IMR-90 (cell line): ENCODE measurements at regions not wholly inside any gene's neighbourhood (a gene's known extent, or its start where the extent isn't known, plus 50 kb on each side); places are given as distances from the start of the nearest gene placed in this dataset.

Experiments
- ATAC-seq: fragments of 200-7000 bp; cut with Tn5 transposase; 2 replicates; pipeline ENCODE4 v1.9.1; 2020; ENCODE audit warnings: low read depth, mild to moderate bottlenecking, moderate library complexity
- BruUV-seq: library from RNA; stranded (reverse); fragments of 400-500 nt; replicated peaks from 2 replicates; lab custom pipeline; 2021; lab: Mats Ljungman, UMichigan
- CTCF ChIA-PET: fragments of 300-600 bp; formaldehyde crosslinking; extraction: SDS; loops from one replicate; lab custom pipeline; 2021; ENCODE audit warnings: antibody characterized with exemption; lab: Yijun Ruan, JAX
- POLR2A ChIA-PET: fragments of 300-600 bp; sonication (Branson Sonifier 250); formaldehyde crosslinking; loops from one replicate; lab custom pipeline; 2022; ENCODE audit warnings: antibody characterized with exemption; ENCODE audit not compliant: unreplicated experiment; lab: Charles Lee
- DNase-seq: peaks from one replicate; pipeline ENCODE4 v3.0.0; 2013
- H2AFZ ChIP-seq: replicated peaks from 2 replicates; pipeline ENCODE3; 2013; ENCODE audit warnings: low read length, mild to moderate bottlenecking; ENCODE audit not compliant: poor library complexity
- H2AK5ac ChIP-seq: 2 replicates; pipeline ENCODE4 v1.6.1; 2013; ENCODE audit warnings: low read depth, low read length, inconsistent platforms
- H2AK9ac ChIP-seq: replicated peaks from 2 replicates; pipeline ENCODE3; 2013; ENCODE audit warnings: mild to moderate bottlenecking, low read depth, low read length, moderate library complexity; ENCODE audit not compliant: poor library complexity
- H2BK120ac ChIP-seq: 2 replicates; pipeline ENCODE4 v1.6.1; 2013; ENCODE audit warnings: low read depth, low read length, inconsistent platforms
- H2BK15ac ChIP-seq: 3 replicates; pipeline ENCODE4 v1.6.1; 2013; ENCODE audit warnings: low read depth, low read length, inconsistent platforms
- H2BK20ac ChIP-seq: 2 replicates; pipeline ENCODE4 v1.6.1; 2013; ENCODE audit warnings: low read depth, mild to moderate bottlenecking, inconsistent platforms, low read length, moderate library complexity
- H2BK5ac ChIP-seq: 2 replicates; pipeline ENCODE4 v1.6.1; 2013; ENCODE audit warnings: mild to moderate bottlenecking, low read depth, low read length, inconsistent platforms; ENCODE audit not compliant: poor library complexity, severe bottlenecking
- H3K14ac ChIP-seq: replicated peaks from 2 replicates; pipeline ENCODE4 v1.6.1; 2013; ENCODE audit warnings: low read depth, low read length, inconsistent platforms
- H3K18ac ChIP-seq: 2 replicates; pipeline ENCODE4 v1.6.1; 2013; ENCODE audit warnings: low read depth, low read length, control low read depth
- H3K23ac ChIP-seq: 2 replicates; pipeline ENCODE4 v1.6.1; 2013; ENCODE audit warnings: low read depth, low read length, inconsistent platforms
- H3K27ac ChIP-seq: 2 replicates; pipeline ENCODE4 v1.5.1; 2013; ENCODE audit warnings: mild to moderate bottlenecking, control low read depth, low read length; ENCODE audit not compliant: insufficient read depth
- H3K27me3 ChIP-seq: 2 replicates; pipeline ENCODE4 v1.6.1; 2013; ENCODE audit warnings: low read length; ENCODE audit not compliant: control insufficient read depth, insufficient read depth
- H3K36me3 ChIP-seq: 2 replicates; pipeline ENCODE4 v1.6.1; 2013; ENCODE audit warnings: low read length, mixed read lengths; ENCODE audit not compliant: control insufficient read depth, insufficient read depth
- H3K4ac ChIP-seq: 2 replicates; pipeline ENCODE4 v1.6.1; 2013; ENCODE audit warnings: low read depth, low read length, inconsistent platforms
- H3K4me1 ChIP-seq: 2 replicates; pipeline ENCODE4 v1.6.1; 2013; ENCODE audit warnings: low read length, mixed read lengths; ENCODE audit not compliant: control insufficient read depth, insufficient read depth
- H3K4me2 ChIP-seq: 2 replicates; pipeline ENCODE4 v1.6.1; 2013; ENCODE audit warnings: low read depth, mild to moderate bottlenecking, control low read depth, low read length, moderate library complexity
- H3K4me3 ChIP-seq: 2 replicates; pipeline ENCODE4 v1.5.1; 2013; ENCODE audit warnings: low read depth, mild to moderate bottlenecking, control low read depth, low read length, moderate library complexity; ENCODE audit not compliant: insufficient read depth
- H3K56ac ChIP-seq: 2 replicates; pipeline ENCODE4 v1.6.1; 2013; ENCODE audit warnings: low read length, inconsistent platforms; ENCODE audit not compliant: insufficient read depth; ENCODE audit errors: extremely low read depth
- H3K79me1 ChIP-seq, 2 experiments: 2 replicates each; pipeline ENCODE4 v1.6.1; 2013; ENCODE audit warnings: low read length in 2 of 2, inconsistent platforms in 1 of 2, low read depth in 1 of 2
- H3K9ac ChIP-seq: 2 replicates; pipeline ENCODE4 v1.6.1; 2013; ENCODE audit warnings: low read depth, low read length, control low read depth
- H3K9me1 ChIP-seq: 2 replicates; pipeline ENCODE4 v1.6.1; 2013; ENCODE audit warnings: low read length, inconsistent platforms; ENCODE audit not compliant: insufficient read depth
- H3K9me3 ChIP-seq: 2 replicates; pipeline ENCODE4 v1.6.1; 2013; ENCODE audit warnings: low read length; ENCODE audit not compliant: control insufficient read depth, insufficient read depth
- H4K20me1 ChIP-seq: 2 replicates; pipeline ENCODE4 v1.6.1; 2013; ENCODE audit warnings: low read length, inconsistent platforms; ENCODE audit not compliant: insufficient read depth
- H4K5ac ChIP-seq: 2 replicates; pipeline ENCODE4 v1.6.1; 2013; ENCODE audit warnings: mild to moderate bottlenecking, low read depth, low read length, control low read depth
- H4K8ac ChIP-seq, 2 experiments: 2 replicates each; pipeline ENCODE4 v1.6.1; 2013; ENCODE audit warnings: low read depth in 2 of 2, low read length in 2 of 2, control low read depth in 1 of 2, inconsistent platforms in 1 of 2
- H4K91ac ChIP-seq: 2 replicates; pipeline ENCODE4 v1.6.1; 2013; ENCODE audit warnings: low read depth, low read length, inconsistent platforms; ENCODE audit not compliant: insufficient read depth
- CEBPB ChIP-seq: IDR thresholded peaks from 2 replicates; pipeline ENCODE4 v1.6.1; 2012; ENCODE audit warnings: low read depth, low read length, improper control_type of control experiment
- CHD1 ChIP-seq: IDR thresholded peaks from 2 replicates; pipeline ENCODE4 v1.6.1; 2012; ENCODE audit warnings: low read depth, low read length, improper control_type of control experiment
- FOS ChIP-seq: fragments of 150-350 bp; IDR thresholded peaks from 2 replicates; pipeline ENCODE4 v1.6.1; 2016; ENCODE audit warnings: low read depth, low read length
- MAFK ChIP-seq: IDR thresholded peaks from 2 replicates; pipeline ENCODE4 v1.6.1; 2012; ENCODE audit warnings: low read depth, low read length, improper control_type of control experiment
- MXI1 ChIP-seq: IDR thresholded peaks from 2 replicates; pipeline ENCODE4 v1.6.1; 2012; ENCODE audit warnings: low read depth, mild to moderate bottlenecking, low read length, moderate library complexity, borderline replicate concordance
- NFE2L2 ChIP-seq: fragments of 150-350 bp; IDR thresholded peaks from 2 replicates; pipeline ENCODE4 v1.6.1; 2016; ENCODE audit warnings: low read depth, mild to moderate bottlenecking, low read length
- POLR2A ChIP-seq: IDR thresholded peaks from 2 replicates; pipeline ENCODE4 v1.6.1; 2012; ENCODE audit warnings: mild to moderate bottlenecking, low read depth, low read length
- RAD21 ChIP-seq: IDR thresholded peaks from 2 replicates; pipeline ENCODE4 v1.6.1; 2012; ENCODE audit warnings: low read length, improper control_type of control experiment
- RFX5 ChIP-seq: IDR thresholded peaks from 2 replicates; pipeline ENCODE4 v1.8.0; 2012; ENCODE audit warnings: low read depth, mild to moderate bottlenecking, low read length, moderate library complexity
- WGBS, 2 experiments: methylation state at CpG; one replicate each; pipeline versions ENCODE4 v1.1.5 to v1.1.7; 2013; ENCODE audit warnings: missing lambda C conversion rate in 2 of 2; ENCODE audit not compliant: insufficient read length in 1 of 2; ENCODE audit errors: extremely low coverage in 2 of 2; 5-methylcytosine and 5-hydroxymethylcytosine counted together
- dilution Hi-C: fragments of 300-500 bp; cut with HindIII; formaldehyde crosslinking; loops from one replicate; pipeline ENCODE4 v1.14.3; 2018; ENCODE audit warnings: low sequenced_read_pairs; ENCODE audit not compliant: unreplicated experiment
- in situ Hi-C: fragments of 300-500 bp; cut with MboI; formaldehyde crosslinking; loops from 3 replicates; pipeline ENCODE4 v1.14.3; 2019; ENCODE audit warnings: low sequenced_read_pairs, inconsistent platforms, mixed read lengths
- intact Hi-C: fragments of 100-400 bp; cut with micrococcal nuclease; formaldehyde crosslinking; loops from 2 replicates; pipeline ENCODE4 v1.10.0; 2022

DNA sequence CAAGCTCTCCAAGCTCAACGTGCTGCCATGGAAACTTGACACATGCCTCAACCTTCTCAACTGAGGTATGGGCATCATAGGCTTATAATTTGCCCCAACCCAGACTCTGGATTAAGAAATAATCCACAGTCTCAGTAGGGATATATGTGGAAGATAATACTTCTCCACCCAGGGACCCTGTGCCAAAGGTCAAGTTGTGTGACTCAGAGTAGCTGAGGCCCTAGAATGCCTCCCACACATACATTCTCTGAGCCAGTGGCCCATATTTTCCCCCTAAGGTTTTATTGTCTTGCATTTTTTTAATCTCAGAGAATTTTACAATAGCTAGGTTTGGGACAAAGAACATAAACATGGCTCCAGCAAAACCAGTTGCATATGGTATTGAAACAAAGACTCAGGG is 283.1 kb downstream of the IDS start:
- no peak overlapping the region for H3K23ac ChIP-seq
- H3K18ac ChIP-seq, result no peak overlapping the region
- H3K79me1 ChIP-seq, result no peaks in the 10 kb centered on the region

More for the DNA sequence above, 283.1 kb downstream of the IDS start:
- Histone ChIP-seq H3K36me3 (no peaks in the 10 kb centered on the region), H3K27ac (no peak overlapping the region), H3K14ac (no peak overlapping the region), H4K8ac (no peak overlapping the region), H3K4me1 (no peaks in the 10 kb centered on the region), H3K4ac (no peak overlapping the region), H2BK120ac (no peak overlapping the region), H2AFZ (no peak overlapping the region), H2AK5ac (no peak overlapping the region), H2AK9ac (no peak overlapping the region), H2BK20ac (no peak overlapping the region), H3K9me3 (no peaks in the 10 kb centered on the region), H2BK5ac (no peak overlapping the region), H4K5ac (no peak overlapping the region), H2BK15ac (no peak overlapping the region), H3K4me3 (no peak overlapping the region), H4K91ac (no peak overlapping the region), H3K9ac (no peak overlapping the region), H3K4me2 (no peak overlapping the region), H3K27me3 (no peaks in the 10 kb centered on the region), H3K9me1 (no peaks in the 10 kb centered on the region), H4K20me1 (no peaks in the 10 kb centered on the region), H3K56ac (no peak overlapping the region)
- in situ Hi-C loops (no loop called here), intact Hi-C loops (no loop called here), dilution Hi-C loops (no loop called here)
- ChIA-PET POLR2A (no interaction called here), CTCF (no interaction called here)
- ATAC-seq (no peak), DNase-seq (no peak)
- WGBS, 2 experiments, result no CpG with 5 or more reads among the region's 1 CpG
- no TSS peak for BruUV-seq
- TF ChIP-seq CEBPB (no peak), MAFK (no peak), POLR2A (no peak), RFX5 (no peak), MXI1 (no peak), CHD1 (no peak), FOS (no peak), NFE2L2 (no peak), RAD21 (no peak)
